Activated CD4-positive, alpha-beta memory T cell treated with anti-CD3 and anti-CD28 coated beads for 36 hours (primary cell): ENCODE measurements at regions not wholly inside any gene's neighbourhood (a gene's known extent, or its start where the extent isn't known, plus 50 kb on each side); places are given as distances from the start of the nearest gene placed in this dataset.

Experiments
- CTCF ChIA-PET: fragments of 350-600 bp; sonication (Branson Sonifier 250); formaldehyde crosslinking; loops from one replicate; lab custom pipeline; 2021; ENCODE audit warnings: antibody characterized with exemption, inconsistent platforms; lab: Charles Lee
- POLR2A ChIA-PET: fragments of 350-600 bp; sonication (Branson Sonifier 250); formaldehyde crosslinking; loops from one replicate; lab custom pipeline; 2021; ENCODE audit warnings: antibody characterized with exemption; lab: Charles Lee
- DNase-seq: peaks from one replicate; pipeline ENCODE4 v3.0.0-alpha.2; 2020
- H3K27ac Mint-ChIP-seq: one replicate; pipeline ENCODE4 v1.8.0; 2021; ENCODE audit warnings: mixed read lengths
- H3K27me3 Mint-ChIP-seq: one replicate; pipeline ENCODE4 v1.8.0; 2021; ENCODE audit warnings: mixed read lengths
- H3K36me3 Mint-ChIP-seq: one replicate; pipeline ENCODE4 v1.8.0; 2021; ENCODE audit warnings: mixed read lengths
- H3K4me1 Mint-ChIP-seq: one replicate; pipeline ENCODE4 v1.8.0; 2021; ENCODE audit warnings: low read depth, mixed read lengths
- H3K4me3 Mint-ChIP-seq: one replicate; pipeline ENCODE4 v1.8.0; 2021; ENCODE audit warnings: mild to moderate bottlenecking, mixed read lengths
- H3K9me3 Mint-ChIP-seq: one replicate; pipeline ENCODE4 v1.8.0; 2021; ENCODE audit warnings: mixed read lengths
- intact Hi-C: fragments of 100-400 bp; cut with micrococcal nuclease; formaldehyde crosslinking; loops from one replicate; pipeline ENCODE4 v1.15.1; 2023

- intact Hi-C loops, result no loop called here
- no peak overlapping the region for H3K27ac Mint-ChIP-seq
These were observed 461.0 kb upstream of the HNRNPA3 start for GRCh38 chr2:176751314-176752227.

DNA sequence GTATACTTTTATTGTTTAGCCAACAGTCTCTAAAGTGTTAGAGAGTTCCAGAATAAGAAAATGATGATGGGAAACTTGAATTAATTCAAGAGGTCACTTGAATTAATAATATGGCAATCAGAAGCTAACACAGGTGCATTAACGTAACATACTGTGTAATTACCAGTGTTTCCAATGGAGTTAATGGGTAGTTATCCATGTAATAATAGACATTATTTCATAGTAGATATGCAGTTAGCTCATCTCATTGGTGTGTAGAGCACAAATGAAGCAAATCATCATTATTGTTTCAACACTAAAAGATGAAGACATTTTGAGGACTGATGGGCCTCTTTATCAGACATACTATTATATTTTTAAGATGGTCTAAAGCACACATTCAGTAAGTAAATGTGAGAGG is 460.3 kb upstream of the HNRNPA3 start:
- no peaks in the 10 kb centered on the region for H3K4me1 Mint-ChIP-seq
- DNase-seq, result no peak
- ChIA-PET POLR2A (no interaction called here), CTCF (no interaction called here)
- H3K36me3 Mint-ChIP-seq, result no peaks in the 10 kb centered on the region
- H3K4me3 Mint-ChIP-seq, result no peak overlapping the region
- no peak overlapping the region for H3K27ac Mint-ChIP-seq
- H3K9me3 Mint-ChIP-seq, result no peaks in the 10 kb centered on the region
- intact Hi-C loops, result no loop called here
- peaks cover 1% of the 10 kb centered on the region for H3K27me3 Mint-ChIP-seq

More at GRCh38 chr2:176751314-176752227, 461.0 kb upstream of the HNRNPA3 start:
- no peak overlapping the region for H3K4me3 Mint-ChIP-seq
- CTCF ChIA-PET, result no interaction called here
- peaks cover 1% of the 10 kb centered on the region for H3K27me3 Mint-ChIP-seq
- no peaks in the 10 kb centered on the region for H3K9me3 Mint-ChIP-seq
- DNase-seq, result no peak
- no peaks in the 10 kb centered on the region for H3K36me3 Mint-ChIP-seq
- no peaks in the 10 kb centered on the region for H3K4me1 Mint-ChIP-seq
- POLR2A ChIA-PET, result no interaction called here

- ChIA-PET POLR2A (interaction anchor here (0.7 kb wide), 1 partner anchor 278 kb away, joined by 5 read pairs; no protein-coding TSS in a partner anchor), CTCF (no interaction called here)
- no peak for DNase-seq
- no peaks in the 10 kb centered on the region for H3K9me3 Mint-ChIP-seq
- H3K27me3 Mint-ChIP-seq, result peaks cover 2% of the 10 kb centered on the region
- intact Hi-C loops, result no loop called here
- no peaks in the 10 kb centered on the region for H3K36me3 Mint-ChIP-seq
- no peaks in the 10 kb centered on the region for H3K4me1 Mint-ChIP-seq
- H3K4me3 Mint-ChIP-seq, result no peak overlapping the region
- H3K27ac Mint-ChIP-seq, result no peak overlapping the region
These were observed 459.4 kb upstream of the HNRNPA3 start for GRCh38 chr2:176753205-176753604.

DNA sequence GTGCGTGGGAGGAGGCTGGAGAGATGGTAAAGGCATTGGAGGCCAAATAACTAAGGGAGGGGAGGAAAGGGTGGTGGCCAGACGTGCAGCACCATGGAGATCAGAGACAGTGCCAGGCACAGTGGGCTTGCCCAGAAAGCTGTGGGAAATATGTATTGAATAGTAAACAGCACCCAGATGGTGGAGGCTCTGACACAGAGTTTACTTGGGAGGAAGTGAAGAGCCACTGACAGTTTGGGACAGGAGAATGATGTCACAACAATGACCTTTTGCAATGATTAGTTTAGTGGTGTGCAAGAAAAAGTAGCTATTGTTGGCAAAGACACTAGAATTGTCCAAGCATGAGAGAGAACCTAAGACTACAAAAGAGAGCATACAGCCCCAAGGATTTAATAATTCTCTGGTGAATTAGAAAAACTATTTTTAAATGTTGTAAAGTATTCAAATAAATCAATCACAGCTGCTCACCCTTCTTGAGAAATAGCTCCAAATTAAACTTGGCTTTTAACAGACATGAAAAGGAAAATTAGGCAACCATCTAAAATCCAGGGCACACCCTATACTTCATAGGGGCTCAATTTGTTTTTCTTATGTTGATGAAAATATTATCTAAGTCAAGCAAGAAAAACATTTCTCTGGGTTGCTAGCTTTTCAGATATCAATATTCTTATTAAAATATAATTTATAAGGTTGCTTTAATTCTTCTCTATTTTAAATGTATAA is 458.7 kb upstream of the HNRNPA3 start:
- Mint-ChIP-seq H3K9me3 (no peaks in the 10 kb centered on the region), H3K27me3 (peaks cover 2% of the 10 kb centered on the region), H3K4me1 (no peaks in the 10 kb centered on the region), H3K36me3 (no peaks in the 10 kb centered on the region), H3K4me3 (no peak overlapping the region), H3K27ac (no peak overlapping the region)
- intact Hi-C loops, result no loop called here
- DNase-seq, result no peak
- ChIA-PET POLR2A (no interaction called here), CTCF (no interaction called here)

DNA sequence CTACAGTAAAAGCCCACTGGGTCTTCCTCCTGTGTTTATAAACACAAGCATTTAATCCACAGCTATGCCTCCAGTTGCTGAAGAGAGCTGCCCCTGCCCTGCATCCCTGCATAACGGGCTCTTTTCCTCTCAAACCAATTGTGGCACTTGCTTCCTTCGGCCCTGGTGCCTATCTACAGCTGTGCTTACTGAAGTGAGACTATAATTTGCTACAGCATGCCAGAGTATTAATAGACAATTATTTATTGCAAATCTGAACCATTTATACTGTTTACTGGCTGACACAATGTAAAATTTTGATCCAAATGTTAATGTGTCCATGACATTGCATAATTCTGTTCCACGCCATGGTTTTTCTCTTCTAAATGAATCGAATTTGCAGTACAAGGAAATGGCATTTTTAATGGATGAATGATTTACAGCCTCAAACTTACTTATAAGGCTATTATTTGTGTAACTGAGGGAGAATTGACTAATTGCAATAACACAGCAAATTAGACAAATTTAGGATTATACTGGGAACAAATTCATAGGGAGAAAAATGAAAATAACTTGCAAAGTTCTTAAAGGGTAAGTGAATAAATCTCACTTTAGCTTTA is 457.0 kb upstream of the HNRNPA3 start:
- Mint-ChIP-seq H3K36me3 (no peaks in the 10 kb centered on the region), H3K27me3 (peaks cover 6% of the 10 kb centered on the region), H3K9me3 (no peaks in the 10 kb centered on the region), H3K4me3 (no peak overlapping the region), H3K27ac (no peak overlapping the region), H3K4me1 (no peaks in the 10 kb centered on the region)
- no peak for DNase-seq
- intact Hi-C loops, result no loop called here
- ChIA-PET CTCF (no interaction called here), POLR2A (no interaction called here)

- DNase-seq, result no peak
- ChIA-PET CTCF (interaction anchor here (1.5 kb wide), 1 partner anchor 390 kb away, joined by 3 read pairs; no protein-coding TSS in a partner anchor), POLR2A (no interaction called here)
- Mint-ChIP-seq H3K36me3 (no peaks in the 10 kb centered on the region), H3K9me3 (no peaks in the 10 kb centered on the region), H3K27ac (no peak overlapping the region), H3K4me3 (no peak overlapping the region), H3K4me1 (no peaks in the 10 kb centered on the region), H3K27me3 (peaks cover 9% of the 10 kb centered on the region)
- intact Hi-C loops, result no loop called here
These were observed 454.2 kb upstream of the HNRNPA3 start for GRCh38 chr2:176758426-176758825.

DNA sequence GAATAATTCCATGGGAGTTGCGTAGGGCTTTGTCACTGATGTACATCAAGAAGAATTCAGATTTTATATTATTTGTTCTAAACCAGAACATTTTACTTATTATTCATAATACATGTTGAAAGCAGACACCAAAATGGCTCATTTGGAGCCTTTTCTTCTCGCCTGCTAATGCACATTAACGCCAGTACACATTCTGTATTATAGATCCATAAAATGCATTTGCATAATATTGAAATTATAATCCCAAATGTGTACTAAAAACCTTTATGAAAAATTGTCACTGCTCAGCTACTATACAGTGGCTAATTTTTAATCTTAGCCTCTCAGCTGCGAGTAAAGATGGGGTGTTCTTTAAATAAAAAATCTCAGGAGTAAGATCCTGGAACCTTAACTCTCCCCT is 452.2 kb upstream of the HNRNPA3 start:
- no peaks in the 10 kb centered on the region for H3K4me1 Mint-ChIP-seq
- CTCF ChIA-PET, result no interaction called here
- peaks cover 16% of the 10 kb centered on the region for H3K27me3 Mint-ChIP-seq
- H3K27ac Mint-ChIP-seq, result no peak overlapping the region
- intact Hi-C loops, result no loop called here
- H3K4me3 Mint-ChIP-seq, result no peak overlapping the region
- no peak for DNase-seq
- no peaks in the 10 kb centered on the region for H3K36me3 Mint-ChIP-seq
- POLR2A ChIA-PET, result no interaction called here
- no peaks in the 10 kb centered on the region for H3K9me3 Mint-ChIP-seq

- DNase-seq, result no peak
- ChIA-PET CTCF (no interaction called here), POLR2A (no interaction called here)
- Mint-ChIP-seq H3K27me3 (peaks cover 16% of the 10 kb centered on the region), H3K4me3 (no peak overlapping the region), H3K36me3 (no peaks in the 10 kb centered on the region), H3K9me3 (no peaks in the 10 kb centered on the region), H3K27ac (no peak overlapping the region), H3K4me1 (no peaks in the 10 kb centered on the region)
- intact Hi-C loops, result no loop called here
These were observed 449.5 kb upstream of the HNRNPA3 start for GRCh38 chr2:176763130-176763529.

DNA sequence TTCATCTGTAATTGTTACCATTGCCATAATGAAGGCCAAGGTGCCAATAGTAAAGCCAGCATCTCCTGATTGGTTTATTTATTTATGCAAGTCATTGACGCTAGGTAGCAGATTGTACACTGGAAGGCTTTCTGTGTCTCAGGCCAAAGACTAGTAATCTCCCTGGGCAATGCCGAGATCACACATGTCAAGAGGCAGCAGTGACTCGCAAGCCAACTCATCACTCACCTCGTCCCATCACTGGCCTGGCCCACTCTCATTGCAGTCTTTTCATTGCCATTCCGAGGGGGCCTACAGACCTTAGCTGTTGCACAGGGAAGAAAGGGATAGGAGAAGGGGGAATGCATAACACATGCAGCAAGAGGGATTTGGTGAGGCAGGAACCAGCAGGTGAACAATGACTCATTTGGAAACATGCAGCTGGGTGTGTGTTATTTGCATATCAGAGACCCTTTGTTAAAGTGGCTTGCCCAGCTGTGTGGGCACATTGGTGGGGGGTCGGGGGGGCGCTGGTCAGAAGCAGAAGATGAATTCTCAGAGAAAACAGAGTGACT is 448.7 kb upstream of the HNRNPA3 start:
- H3K27me3 Mint-ChIP-seq, result peaks cover 16% of the 10 kb centered on the region
- H3K4me3 Mint-ChIP-seq, result no peak overlapping the region
- intact Hi-C loops, result no loop called here
- DNase-seq, result no peak
- no peaks in the 10 kb centered on the region for H3K36me3 Mint-ChIP-seq
- no peak overlapping the region for H3K27ac Mint-ChIP-seq
- H3K9me3 Mint-ChIP-seq, result no peaks in the 10 kb centered on the region
- ChIA-PET POLR2A (no interaction called here), CTCF (no interaction called here)
- no peaks in the 10 kb centered on the region for H3K4me1 Mint-ChIP-seq

DNA sequence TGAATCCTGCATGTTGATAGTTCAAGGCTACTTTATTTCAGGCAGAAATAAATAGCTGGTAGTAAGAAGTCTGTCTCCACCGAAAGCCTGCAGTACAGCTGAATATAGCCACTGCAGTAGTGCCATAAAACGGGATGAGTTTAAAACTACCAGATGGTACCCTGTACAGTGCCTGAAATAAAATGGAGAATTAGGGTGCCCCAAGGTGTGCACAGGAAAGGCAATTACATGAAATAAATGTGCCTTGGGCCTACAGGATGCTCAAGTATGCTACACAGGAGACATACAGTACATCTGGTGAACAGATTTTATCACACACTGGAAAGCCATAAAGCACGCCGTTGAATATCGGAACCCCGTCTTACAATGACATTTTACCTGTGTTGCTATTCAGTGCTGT is 447.7 kb upstream of the HNRNPA3 start:
- Mint-ChIP-seq H3K9me3 (no peaks in the 10 kb centered on the region), H3K27me3 (peaks cover 16% of the 10 kb centered on the region), H3K36me3 (no peaks in the 10 kb centered on the region), H3K4me3 (no peak overlapping the region), H3K27ac (no peak overlapping the region), H3K4me1 (no peaks in the 10 kb centered on the region)
- DNase-seq, result no peak
- POLR2A ChIA-PET, result no interaction called here
- CTCF ChIA-PET, result no interaction called here
- intact Hi-C loops, result no loop called here

DNA sequence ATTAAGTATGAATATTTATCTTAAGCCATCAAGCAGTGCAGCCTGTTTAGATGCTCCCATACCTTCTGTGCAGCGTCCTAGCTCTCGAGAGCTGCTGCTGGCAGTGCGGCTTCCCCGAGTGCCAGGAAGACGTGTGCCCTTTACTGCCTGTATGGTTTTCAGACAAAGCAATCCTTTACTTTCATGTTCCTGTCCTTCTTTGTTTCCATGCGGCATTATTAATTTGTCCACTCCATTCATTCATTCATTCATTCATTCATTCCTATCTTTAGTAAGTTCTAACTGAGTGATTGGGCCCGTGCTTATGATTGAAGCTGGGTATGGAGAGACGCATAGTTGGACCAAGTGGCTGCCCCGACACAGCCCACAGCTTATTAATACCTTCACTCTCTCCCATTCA is 446.6 kb upstream of the HNRNPA3 start:
- CTCF ChIA-PET, result no interaction called here
- POLR2A ChIA-PET, result no interaction called here
- intact Hi-C loops, result no loop called here
- Mint-ChIP-seq H3K27ac (no peak overlapping the region), H3K36me3 (no peaks in the 10 kb centered on the region), H3K27me3 (peaks cover 16% of the 10 kb centered on the region), H3K4me3 (no peak overlapping the region), H3K4me1 (no peaks in the 10 kb centered on the region), H3K9me3 (no peaks in the 10 kb centered on the region)
- DNase-seq, result no peak

GRCh38 chr2:176768185-176768584 is 444.4 kb upstream of the HNRNPA3 start:
- ChIA-PET POLR2A (no interaction called here), CTCF (no interaction called here)
- H3K9me3 Mint-ChIP-seq, result peaks cover 3% of the 10 kb centered on the region
- intact Hi-C loops, result no loop called here
- no peaks in the 10 kb centered on the region for H3K36me3 Mint-ChIP-seq
- no peak overlapping the region for H3K4me3 Mint-ChIP-seq
- H3K4me1 Mint-ChIP-seq, result no peaks in the 10 kb centered on the region
- no peak for DNase-seq
- H3K27me3 Mint-ChIP-seq, result peaks cover 14% of the 10 kb centered on the region
- H3K27ac Mint-ChIP-seq, result no peak overlapping the region
